ENCODE measurements at regions not wholly inside any gene's neighbourhood (a gene's known extent, or its start where the extent isn't known, plus 50 kb on each side); places are given as distances from the start of the nearest gene placed in this dataset.

GRCh38 chr2:15812187-15812780 lies 128.1 kb upstream of the MYCN start:
- Histone ChIP-seq H3K4me3 (ENCODE audit: insufficient read depth, low read depth, low read length) (no peak overlapping the region), H3K27ac (ENCODE audit: low read depth, low read length) (no peak overlapping the region), H4K20me1 (ENCODE audit: insufficient read depth, low read length) (no peaks in the 10 kb centered on the region), H3K9ac (ENCODE audit: low read length) (no peak overlapping the region), H3K36me3 (ENCODE audit: insufficient read depth, low read length) (no peaks in the 10 kb centered on the region), H3K4me2 (ENCODE audit: low read length) (no peak overlapping the region), H3K79me2 (ENCODE audit: insufficient read depth, low read length) (no peaks in the 10 kb centered on the region), H3K9me3 (ENCODE audit: insufficient read depth, low read depth, low read length) (no peaks in the 10 kb centered on the region), H3K4me1 (ENCODE audit: insufficient read depth, low read length) (no peaks in the 10 kb centered on the region), H3K27me3 (ENCODE audit: insufficient read depth, low read length) (no peaks in the 10 kb centered on the region), H2AFZ (ENCODE audit: low read depth, low read length) (no peak overlapping the region)
- TF ChIP-seq, protein P1, sequence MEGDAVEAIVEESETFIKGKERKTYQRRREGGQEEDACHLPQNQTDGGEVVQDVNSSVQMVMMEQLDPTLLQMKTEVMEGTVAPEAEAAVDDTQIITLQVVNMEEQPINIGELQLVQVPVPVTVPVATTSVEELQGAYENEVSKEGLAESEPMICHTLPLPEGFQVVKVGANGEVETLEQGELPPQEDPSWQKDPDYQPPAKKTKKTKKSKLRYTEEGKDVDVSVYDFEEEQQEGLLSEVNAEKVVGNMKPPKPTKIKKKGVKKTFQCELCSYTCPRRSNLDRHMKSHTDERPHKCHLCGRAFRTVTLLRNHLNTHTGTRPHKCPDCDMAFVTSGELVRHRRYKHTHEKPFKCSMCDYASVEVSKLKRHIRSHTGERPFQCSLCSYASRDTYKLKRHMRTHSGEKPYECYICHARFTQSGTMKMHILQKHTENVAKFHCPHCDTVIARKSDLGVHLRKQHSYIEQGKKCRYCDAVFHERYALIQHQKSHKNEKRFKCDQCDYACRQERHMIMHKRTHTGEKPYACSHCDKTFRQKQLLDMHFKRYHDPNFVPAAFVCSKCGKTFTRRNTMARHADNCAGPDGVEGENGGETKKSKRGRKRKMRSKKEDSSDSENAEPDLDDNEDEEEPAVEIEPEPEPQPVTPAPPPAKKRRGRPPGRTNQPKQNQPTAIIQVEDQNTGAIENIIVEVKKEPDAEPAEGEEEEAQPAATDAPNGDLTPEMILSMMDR (IDR thresholded peaks at IDR 0.05; ENCODE audit: insufficient read depth, low read depth, low read length) = no peak
- H3K9me3 Mint-ChIP-seq (ENCODE audit: unreplicated experiment) = peaks cover 3% of the 10 kb centered on the region
- DNase-seq (ENCODE audit: low read depth) (no peak), FAIRE-seq (no peak)
- no peak overlapping the region for H3K27ac Mint-ChIP-seq (ENCODE audit: unreplicated experiment)
- peaks cover 27% of the 10 kb centered on the region for H3K4me1 Mint-ChIP-seq (ENCODE audit: low read depth, unreplicated experiment)
- H3K36me3 Mint-ChIP-seq (ENCODE audit: low read depth, unreplicated experiment) = no peaks in the 10 kb centered on the region
- H3K4me3 Mint-ChIP-seq (ENCODE audit: unreplicated experiment) = no peak overlapping the region
- H3K27me3 Mint-ChIP-seq (ENCODE audit: low read depth, unreplicated experiment) = peaks cover 9% of the 10 kb centered on the region

- Histone ChIP-seq H3K27ac (ENCODE audit: low read depth, low read length) (no peak overlapping the region), H3K4me3 (ENCODE audit: insufficient read depth, low read depth, low read length) (no peak overlapping the region), H3K79me2 (ENCODE audit: insufficient read depth, low read length) (no peaks in the 10 kb centered on the region), H3K4me2 (ENCODE audit: low read length) (no peak overlapping the region), H2AFZ (ENCODE audit: low read depth, low read length) (no peak overlapping the region), H3K9ac (ENCODE audit: low read length) (no peak overlapping the region), H3K4me1 (ENCODE audit: insufficient read depth, low read length) (no peaks in the 10 kb centered on the region), H4K20me1 (ENCODE audit: insufficient read depth, low read length) (no peaks in the 10 kb centered on the region), H3K9me3 (ENCODE audit: insufficient read depth, low read depth, low read length) (no peaks in the 10 kb centered on the region), H3K36me3 (ENCODE audit: insufficient read depth, low read length) (no peaks in the 10 kb centered on the region), H3K27me3 (ENCODE audit: insufficient read depth, low read length) (no peaks in the 10 kb centered on the region)
- DNase-seq (ENCODE audit: low read depth) (no peak), FAIRE-seq (no peak)
- H3K9me3 Mint-ChIP-seq (ENCODE audit: unreplicated experiment) = peaks cover 3% of the 10 kb centered on the region
- H3K27ac Mint-ChIP-seq (ENCODE audit: unreplicated experiment) = no peak overlapping the region
- H3K4me3 Mint-ChIP-seq (ENCODE audit: unreplicated experiment) = no peak overlapping the region
- no peaks in the 10 kb centered on the region for H3K36me3 Mint-ChIP-seq (ENCODE audit: low read depth, unreplicated experiment)
- TF ChIP-seq, protein P1 (IDR thresholded peaks at IDR 0.05; ENCODE audit: insufficient read depth, low read depth, low read length) = no peak
- no peak for TF ChIP-seq EZH2 (IDR thresholded peaks at IDR 0.05; ENCODE audit: insufficient read depth, low read length)
- H3K27me3 Mint-ChIP-seq (ENCODE audit: low read depth, unreplicated experiment) = peaks cover 13% of the 10 kb centered on the region
- H3K4me1 Mint-ChIP-seq (ENCODE audit: low read depth, unreplicated experiment) = peaks cover 27% of the 10 kb centered on the region
Observed at GRCh38 chr2:15813481-15814266, 126.7 kb upstream of the MYCN start.

GRCh38 chr2:15814403-15814802 lies 125.9 kb upstream of the MYCN start:
- no peak overlapping the region for H3K27ac Mint-ChIP-seq (ENCODE audit: unreplicated experiment)
- H3K27me3 Mint-ChIP-seq (ENCODE audit: low read depth, unreplicated experiment) = peaks cover 14% of the 10 kb centered on the region
- no peak overlapping the region for H3K4me3 Mint-ChIP-seq (ENCODE audit: unreplicated experiment)
- no peaks in the 10 kb centered on the region for H3K9me3 ChIP-seq (ENCODE audit: insufficient read depth, low read depth, low read length)
- no peaks in the 10 kb centered on the region for H4K20me1 ChIP-seq (ENCODE audit: insufficient read depth, low read length)
- no peaks in the 10 kb centered on the region for H3K79me2 ChIP-seq (ENCODE audit: insufficient read depth, low read length)
- no peak overlapping the region for H3K4me3 ChIP-seq (ENCODE audit: insufficient read depth, low read depth, low read length)
- no peaks in the 10 kb centered on the region for H3K27me3 ChIP-seq (ENCODE audit: insufficient read depth, low read length)
- no peak overlapping the region for H3K27ac ChIP-seq (ENCODE audit: low read depth, low read length)
- FAIRE-seq (no peak), DNase-seq (ENCODE audit: low read depth) (no peak)
- H3K4me1 ChIP-seq (ENCODE audit: insufficient read depth, low read length) = no peaks in the 10 kb centered on the region
- no peaks in the 10 kb centered on the region for H3K36me3 ChIP-seq (ENCODE audit: insufficient read depth, low read length)
- no peaks in the 10 kb centered on the region for H3K36me3 Mint-ChIP-seq (ENCODE audit: low read depth, unreplicated experiment)
- no peak overlapping the region for H3K4me2 ChIP-seq (ENCODE audit: low read length)
- no peak overlapping the region for H2AFZ ChIP-seq (ENCODE audit: low read depth, low read length)
- peaks cover 23% of the 10 kb centered on the region for H3K4me1 Mint-ChIP-seq (ENCODE audit: low read depth, unreplicated experiment)
- no peak overlapping the region for H3K9ac ChIP-seq (ENCODE audit: low read length)
- TF ChIP-seq, protein P1 (IDR thresholded peaks at IDR 0.05; ENCODE audit: insufficient read depth, low read depth, low read length) = no peak
- TF ChIP-seq EZH2 (IDR thresholded peaks at IDR 0.05; ENCODE audit: insufficient read depth, low read length) = no peak
- peaks cover 3% of the 10 kb centered on the region for H3K9me3 Mint-ChIP-seq (ENCODE audit: unreplicated experiment)

Measured in astrocyte (in vitro differentiated cells and primary cell).